Endothelial cell (in vitro differentiated cells): ENCODE measurements at regions not wholly inside any gene's neighbourhood (a gene's known extent, or its start where the extent isn't known, plus 50 kb on each side); places are given as distances from the start of the nearest gene placed in this dataset.

Experiments used
- DNase-seq: peaks from one replicate; pipeline ENCODE4 v3.0.0; 2021; ENCODE audit warnings: low spot score
- H3K27ac Mint-ChIP-seq: one replicate; pipeline ENCODE4 v1.8.0; 2021; ENCODE audit warnings: mixed read lengths, inconsistent platforms; ENCODE audit not compliant: unreplicated experiment
- H3K27me3 Mint-ChIP-seq: one replicate; pipeline ENCODE4 v1.8.0; 2021; ENCODE audit warnings: mild to moderate bottlenecking, moderate library complexity, mixed read lengths, inconsistent platforms; ENCODE audit not compliant: unreplicated experiment
- H3K36me3 Mint-ChIP-seq: one replicate; pipeline ENCODE4 v1.8.0; 2021; ENCODE audit warnings: mild to moderate bottlenecking, low read depth, mixed read lengths, inconsistent platforms; ENCODE audit not compliant: unreplicated experiment
- H3K4me1 Mint-ChIP-seq: one replicate; pipeline ENCODE4 v1.8.0; 2021; ENCODE audit warnings: mild to moderate bottlenecking, mixed read lengths, inconsistent platforms; ENCODE audit not compliant: unreplicated experiment
- H3K4me3 Mint-ChIP-seq: one replicate; pipeline ENCODE4 v1.8.0; 2021; ENCODE audit warnings: mild to moderate bottlenecking, mixed read lengths, inconsistent platforms; ENCODE audit not compliant: unreplicated experiment
- H3K9me3 Mint-ChIP-seq: one replicate; pipeline ENCODE4 v1.8.0; 2021; ENCODE audit warnings: mixed read lengths, inconsistent platforms; ENCODE audit not compliant: unreplicated experiment
- TF ChIP-seq, protein P1 (sequence below): fragments of 200-600 bp; sonication (generic); IDR thresholded peaks from one replicate; pipeline ENCODE4 v1.5.0; 2021; ENCODE audit warnings: antibody characterized with exemption; ENCODE audit not compliant: unreplicated experiment

DNA sequence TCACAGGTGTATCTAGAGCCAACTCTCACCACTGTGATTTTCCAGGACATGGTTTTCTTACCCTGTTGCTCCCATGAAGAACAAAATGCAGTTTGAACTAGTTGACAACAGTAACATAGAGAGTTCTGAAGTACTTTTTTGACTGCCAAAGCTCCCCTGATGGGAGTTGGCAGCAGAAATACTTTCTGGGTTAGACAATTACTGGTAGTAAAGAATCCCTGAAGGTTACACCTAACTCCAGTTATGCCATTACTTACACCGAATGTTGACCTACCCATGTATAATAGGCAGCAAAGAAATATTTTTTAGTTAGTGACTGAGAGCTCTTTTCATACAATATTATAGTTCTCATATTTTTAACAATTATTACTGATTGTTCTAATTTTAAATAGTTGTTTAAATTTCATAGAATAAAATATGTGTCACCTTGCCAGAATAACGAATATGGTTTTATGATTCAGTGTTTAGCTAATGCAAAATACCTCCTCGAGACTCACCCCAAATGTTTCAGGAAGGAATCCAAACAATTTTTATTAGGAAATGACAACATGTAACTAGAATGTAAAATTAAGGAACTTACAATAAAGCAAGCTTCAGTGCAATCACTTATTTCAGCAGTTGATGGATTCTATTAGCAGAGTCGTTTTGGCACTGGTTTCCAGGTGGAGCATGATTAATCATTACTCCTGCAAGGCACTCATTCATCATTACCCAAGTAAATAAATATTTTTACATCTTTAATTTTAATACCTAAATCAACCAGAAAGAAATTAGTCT lies 237.6 kb downstream of the MRPL39 start:
- Mint-ChIP-seq H3K36me3 (no peaks in the 10 kb centered on the region), H3K9me3 (no peaks in the 10 kb centered on the region), H3K27me3 (no peaks in the 10 kb centered on the region), H3K27ac (no peak overlapping the region), H3K4me3 (no peak overlapping the region), H3K4me1 (no peaks in the 10 kb centered on the region)
- TF ChIP-seq, protein P1, sequence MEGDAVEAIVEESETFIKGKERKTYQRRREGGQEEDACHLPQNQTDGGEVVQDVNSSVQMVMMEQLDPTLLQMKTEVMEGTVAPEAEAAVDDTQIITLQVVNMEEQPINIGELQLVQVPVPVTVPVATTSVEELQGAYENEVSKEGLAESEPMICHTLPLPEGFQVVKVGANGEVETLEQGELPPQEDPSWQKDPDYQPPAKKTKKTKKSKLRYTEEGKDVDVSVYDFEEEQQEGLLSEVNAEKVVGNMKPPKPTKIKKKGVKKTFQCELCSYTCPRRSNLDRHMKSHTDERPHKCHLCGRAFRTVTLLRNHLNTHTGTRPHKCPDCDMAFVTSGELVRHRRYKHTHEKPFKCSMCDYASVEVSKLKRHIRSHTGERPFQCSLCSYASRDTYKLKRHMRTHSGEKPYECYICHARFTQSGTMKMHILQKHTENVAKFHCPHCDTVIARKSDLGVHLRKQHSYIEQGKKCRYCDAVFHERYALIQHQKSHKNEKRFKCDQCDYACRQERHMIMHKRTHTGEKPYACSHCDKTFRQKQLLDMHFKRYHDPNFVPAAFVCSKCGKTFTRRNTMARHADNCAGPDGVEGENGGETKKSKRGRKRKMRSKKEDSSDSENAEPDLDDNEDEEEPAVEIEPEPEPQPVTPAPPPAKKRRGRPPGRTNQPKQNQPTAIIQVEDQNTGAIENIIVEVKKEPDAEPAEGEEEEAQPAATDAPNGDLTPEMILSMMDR = no peak
- no peak for DNase-seq

DNA sequence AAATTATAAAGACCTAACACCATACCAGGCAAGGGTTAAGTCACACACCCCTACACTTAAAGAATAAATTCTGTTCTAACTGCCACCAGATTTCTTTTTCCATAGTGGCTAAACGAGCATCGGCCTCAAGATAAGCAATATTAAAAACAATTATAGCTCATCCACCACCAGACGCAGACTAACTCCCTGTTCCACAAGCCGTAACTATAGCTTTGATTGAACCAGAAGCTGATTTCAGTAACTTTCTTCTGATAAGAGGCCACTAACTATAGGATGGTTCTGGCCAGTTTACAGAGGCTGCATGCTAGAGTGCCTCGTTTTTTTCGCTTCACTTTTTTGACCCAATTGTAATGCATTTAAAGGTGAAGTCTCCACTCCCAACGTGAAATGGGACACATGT lies 238.8 kb downstream of the MRPL39 start:
- no peaks in the 10 kb centered on the region for H3K4me1 Mint-ChIP-seq
- TF ChIP-seq, protein P1 = no peak
- no peaks in the 10 kb centered on the region for H3K36me3 Mint-ChIP-seq

DNA sequence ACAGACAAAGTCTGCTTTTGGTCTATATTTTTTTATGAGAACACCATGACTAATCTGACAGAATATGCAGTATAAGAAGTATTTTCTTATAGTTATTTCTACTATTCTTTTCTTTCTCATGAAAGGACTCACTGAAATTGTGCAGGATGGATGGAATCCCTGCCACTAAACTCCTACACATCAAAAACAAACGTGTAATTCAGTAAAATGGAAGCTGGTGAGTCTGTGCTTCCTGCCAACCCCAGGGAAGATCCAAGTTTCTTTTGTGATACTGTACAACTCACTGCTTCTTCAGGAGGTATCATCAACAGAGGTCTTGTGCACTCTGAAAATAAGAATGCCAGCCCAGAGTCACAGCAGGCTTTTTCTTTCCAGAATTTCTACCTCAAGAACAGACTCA lies 241.2 kb downstream of the MRPL39 start:
- TF ChIP-seq, protein P1 = no peak
- Mint-ChIP-seq H3K4me3 (no peak overlapping the region), H3K9me3 (no peaks in the 10 kb centered on the region), H3K4me1 (no peaks in the 10 kb centered on the region), H3K36me3 (no peaks in the 10 kb centered on the region), H3K27ac (no peak overlapping the region), H3K27me3 (no peaks in the 10 kb centered on the region)
- no peak for DNase-seq

More for the DNA sequence above, 238.8 kb downstream of the MRPL39 start:
- Mint-ChIP-seq H3K9me3 (no peaks in the 10 kb centered on the region), H3K4me3 (no peak overlapping the region), H3K27me3 (no peaks in the 10 kb centered on the region), H3K27ac (no peak overlapping the region)
- no peak for DNase-seq

DNA sequence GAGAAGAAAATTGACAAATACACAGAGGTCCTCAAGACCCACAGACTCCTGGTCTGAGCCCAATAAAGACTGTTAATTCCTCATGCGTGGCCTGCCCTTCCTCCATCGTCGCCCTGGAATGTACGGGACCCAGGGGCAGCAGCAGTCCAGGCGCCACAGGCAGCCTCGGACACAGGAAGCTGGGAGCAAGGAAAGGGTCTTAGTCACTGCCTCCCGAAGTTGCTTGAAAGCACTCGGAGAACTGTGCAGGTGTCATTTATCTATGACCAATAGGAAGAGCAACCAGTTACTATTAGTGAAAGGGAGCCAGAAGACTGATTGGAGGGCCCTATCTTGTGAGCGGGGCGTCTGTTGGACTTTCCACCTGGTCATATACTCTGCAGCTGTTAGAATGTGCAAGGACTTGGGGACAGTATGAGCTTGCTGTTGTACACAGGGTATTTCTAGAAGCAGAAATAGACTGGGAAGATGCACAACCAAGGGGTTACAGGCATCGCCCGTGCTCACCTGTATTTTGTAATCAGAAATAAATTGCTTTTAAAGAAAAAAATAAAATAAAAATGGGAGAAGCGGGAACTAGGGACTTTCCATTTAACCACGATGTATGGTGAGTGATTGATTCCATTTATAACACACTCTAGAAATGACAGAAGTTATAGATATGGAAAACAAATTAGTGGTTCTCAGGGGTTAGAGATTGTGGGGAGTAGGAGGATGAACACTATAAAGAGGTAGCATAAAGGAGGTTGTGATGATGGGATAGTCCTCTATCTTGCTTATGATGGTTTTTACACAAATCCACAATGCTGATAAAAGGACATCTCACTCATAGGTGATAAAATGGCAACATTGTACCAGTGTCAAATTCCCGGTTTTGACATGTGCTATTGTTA lies 244.7 kb downstream of the MRPL39 start:
- Mint-ChIP-seq H3K9me3 (no peaks in the 10 kb centered on the region), H3K27me3 (no peaks in the 10 kb centered on the region), H3K27ac (no peak overlapping the region), H3K36me3 (no peaks in the 10 kb centered on the region), H3K4me1 (no peaks in the 10 kb centered on the region), H3K4me3 (no peak overlapping the region)
- TF ChIP-seq, protein P1 = no peak
- DNase-seq = no peak

DNA sequence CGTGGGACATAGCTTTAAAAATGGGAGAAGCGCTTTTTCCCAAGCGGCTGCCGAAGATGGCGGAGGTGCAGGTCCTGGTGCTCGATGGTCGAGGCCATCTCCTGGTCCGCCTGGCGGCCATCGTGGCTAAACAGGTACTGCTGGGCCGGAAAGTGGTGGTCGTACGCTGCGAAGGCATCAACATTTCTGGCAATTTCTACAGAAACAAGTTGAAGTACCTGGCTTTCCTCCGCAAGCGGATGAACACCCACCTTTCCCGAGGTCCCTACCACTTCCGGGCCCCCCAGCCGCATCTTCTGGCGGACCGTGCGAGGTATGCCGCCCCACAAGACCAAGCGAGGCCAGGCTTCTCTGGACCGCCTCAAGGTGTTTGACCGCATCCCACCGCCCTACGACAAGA lies 245.5 kb downstream of the MRPL39 start:
- TF ChIP-seq, protein P1 = no peak
- no peaks in the 10 kb centered on the region for H3K9me3 Mint-ChIP-seq
- H3K36me3 Mint-ChIP-seq = no peaks in the 10 kb centered on the region
- H3K27ac Mint-ChIP-seq = no peak overlapping the region
- DNase-seq = no peak
- H3K27me3 Mint-ChIP-seq = peaks cover 2% of the 10 kb centered on the region
- H3K4me1 Mint-ChIP-seq = no peaks in the 10 kb centered on the region
- H3K4me3 Mint-ChIP-seq = no peak overlapping the region
